Endothelial cell of umbilical vein (primary cell): ENCODE measurements at regions not wholly inside any gene's neighbourhood (a gene's known extent, or its start where the extent isn't known, plus 50 kb on each side); places are given as distances from the start of the nearest gene placed in this dataset.

Source experiments
- BruUV-seq: library from RNA; stranded (reverse); fragments of 400-500 nt; replicated peaks from 2 replicates; lab custom pipeline; 2021; lab: Mats Ljungman, UMichigan
- CTCF ChIA-PET: fragments of 300-600, 350-600 bp; sonication (Branson Sonifier 250); formaldehyde crosslinking; loops from one replicate; lab custom pipeline; 2021; ENCODE audit warnings: antibody characterized with exemption, inconsistent platforms; lab: Charles Lee
- POLR2A ChIA-PET: fragments of 300-600, 350-600 bp; sonication (Branson Sonifier 250); formaldehyde crosslinking; loops from one replicate; lab custom pipeline; 2021; ENCODE audit warnings: antibody characterized with exemption, inconsistent platforms; lab: Charles Lee
- DNase-seq: peaks from one replicate; pipeline ENCODE4 v3.0.0-alpha.2; 2011; ENCODE audit warnings: low read depth, low spot score
- FAIRE-seq: peaks from 2 replicates; lab custom pipeline; 2011; peaks lifted over from hg19 to GRCh38; lab: Jason Lieb, UNC
- H2AFZ ChIP-seq: 2 replicates; pipeline ENCODE4 v1.6.0; 2012; ENCODE audit warnings: low read depth, low read length, control low read depth, inconsistent platforms
- H3K27ac ChIP-seq: 2 replicates; pipeline ENCODE4 v1.5.1; 2011; ENCODE audit warnings: low read depth, mild to moderate bottlenecking, control low read depth, low read length, moderate library complexity; ENCODE audit not compliant: insufficient read depth
- H3K27me3 ChIP-seq, 2 experiments: 2 replicates each; pipeline versions ENCODE4 v1.6.0 to v1.6.1; 2011; ENCODE audit warnings: low read length in 2 of 2, mixed read lengths in 1 of 2; ENCODE audit not compliant: control insufficient read depth in 2 of 2, insufficient read depth in 2 of 2
- H3K36me3 ChIP-seq, 2 experiments: 2 replicates in 1 of 2; 3 replicates in 1 of 2; pipeline ENCODE4 v1.5.1; 2011; ENCODE audit warnings: low read length in 2 of 2, mild to moderate bottlenecking in 1 of 2, moderate library complexity in 1 of 2; ENCODE audit not compliant: control insufficient read depth in 2 of 2, insufficient read depth in 2 of 2; ENCODE audit errors: extremely low read depth in 1 of 2
- H3K4me1 ChIP-seq: 3 replicates; pipeline ENCODE4 v1.5.1; 2011; ENCODE audit warnings: mild to moderate bottlenecking, low read length; ENCODE audit not compliant: control insufficient read depth, insufficient read depth; ENCODE audit errors: extremely low read depth
- H3K4me2 ChIP-seq: 2 replicates; pipeline ENCODE4 v1.6.1; 2011; ENCODE audit warnings: low read length, control low read depth, mixed read lengths; ENCODE audit not compliant: insufficient read depth
- H3K4me3 ChIP-seq, 3 experiments: fragments of 200-600 bp in 1 of 3; sonication (generic), shearing (Covaris generic) in 1 of 3; replicated peaks in 1 of 3; 2 replicates each; pipeline ENCODE4 v1.5.1; 2011 to 2016; ENCODE audit warnings: control low read depth in 3 of 3, low read length in 3 of 3, mild to moderate bottlenecking in 2 of 3, inconsistent platforms in 1 of 3, low read depth in 1 of 3, moderate library complexity in 1 of 3; ENCODE audit not compliant: insufficient read depth in 1 of 3
- H3K79me2 ChIP-seq: 2 replicates; pipeline ENCODE4 v1.6.0; 2012; ENCODE audit warnings: low read length, inconsistent platforms; ENCODE audit not compliant: control insufficient read depth, insufficient read depth
- H3K9ac ChIP-seq: replicated peaks from 2 replicates; pipeline ENCODE3; 2011; ENCODE audit warnings: low read length, control low read depth; ENCODE audit not compliant: insufficient read depth; ENCODE audit errors: extremely low read depth
- H3K9me1 ChIP-seq: replicated peaks from 3 replicates; pipeline ENCODE4 v1.6.0; 2011; ENCODE audit warnings: mild to moderate bottlenecking, low read length; ENCODE audit not compliant: control insufficient read depth, insufficient read depth; ENCODE audit errors: extremely low read depth
- H3K9me3 ChIP-seq: replicated peaks from 2 replicates; pipeline ENCODE4 v1.5.1; 2012; ENCODE audit warnings: low read length, inconsistent platforms; ENCODE audit not compliant: control insufficient read depth, insufficient read depth
- H4K20me1 ChIP-seq: replicated peaks from 2 replicates; pipeline ENCODE3; 2011; ENCODE audit warnings: mild to moderate bottlenecking, low read length; ENCODE audit not compliant: control insufficient read depth, insufficient read depth; ENCODE audit errors: extremely low read depth
- CTCF ChIP-seq, 2 donors: IDR thresholded peaks; 1 replicate in 1 of 2; 2 replicates in 1 of 2; pipeline ENCODE4 v1.5.1; 2011; ENCODE audit warnings: low read length in 2 of 2, mild to moderate bottlenecking in 2 of 2, moderate library complexity in 2 of 2, control low read depth in 1 of 2, inconsistent platforms in 1 of 2, low read depth in 1 of 2; ENCODE audit not compliant: insufficient read depth in 1 of 2; ENCODE audit errors: extremely low read depth in 1 of 2
- EZH2 ChIP-seq: IDR thresholded peaks from 2 replicates; pipeline ENCODE4 v1.6.1; 2012; ENCODE audit warnings: borderline replicate concordance, low read depth, mild to moderate bottlenecking, moderate library complexity, low read length, inconsistent platforms; ENCODE audit not compliant: severe bottlenecking
- FOS ChIP-seq: IDR thresholded peaks from 2 replicates; pipeline ENCODE4 v1.6.1; 2011; ENCODE audit warnings: mild to moderate bottlenecking, low read length, moderate library complexity, borderline replicate concordance; ENCODE audit not compliant: insufficient read depth
- GATA2 ChIP-seq: IDR thresholded peaks from 2 replicates; pipeline ENCODE4 v1.7.0; 2011; ENCODE audit warnings: low read depth, mild to moderate bottlenecking, moderate library complexity, mixed read lengths, low read length; ENCODE audit not compliant: insufficient read length, insufficient read depth
- JUN ChIP-seq: IDR thresholded peaks from 2 replicates; pipeline ENCODE4 v1.6.1; 2011; ENCODE audit warnings: borderline replicate concordance, low read depth; ENCODE audit not compliant: insufficient read length, insufficient read depth
- MAX ChIP-seq: IDR thresholded peaks from 2 replicates; pipeline ENCODE4 v1.6.1; 2011; ENCODE audit not compliant: insufficient read depth, insufficient read length
- MYC ChIP-seq: IDR thresholded peaks from one replicate; pipeline ENCODE4 v1.6.1; 2011; ENCODE audit warnings: mild to moderate bottlenecking, low read depth, low read length
- POLR2A ChIP-seq: IDR thresholded peaks from 2 replicates; pipeline ENCODE4 v1.6.1; 2012; ENCODE audit warnings: low read depth, mild to moderate bottlenecking, control low read depth, low read length
- POLR2AphosphoS5 ChIP-seq: IDR thresholded peaks from 2 replicates; pipeline ENCODE4 v1.6.1; 2012; ENCODE audit warnings: low read depth, mild to moderate bottlenecking, control low read depth, low read length, moderate library complexity; ENCODE audit not compliant: insufficient read depth
- dilution Hi-C: fragments of 300-500 bp; cut with MboI; formaldehyde crosslinking; loops from one replicate; pipeline ENCODE4 v1.15.0; 2019; ENCODE audit warnings: low sequenced_read_pairs; ENCODE audit not compliant: extremely low pct_ligation_motif_present
- intact Hi-C: fragments of 100-400 bp; cut with micrococcal nuclease; formaldehyde crosslinking; loops from one replicate; pipeline ENCODE4 v1.10.0; 2022

GRCh38 chrX:35664833-35665232 is 133.3 kb upstream of the MAGEB16 start:
- ChIA-PET POLR2A (no interaction called here), CTCF (no interaction called here)
- BruUV-seq, result no TSS peak
- H3K4me3 ChIP-seq, result no peak overlapping the region
- dilution Hi-C loops, result no loop called here
- H3K9me3 ChIP-seq, result no peaks in the 10 kb centered on the region
- H3K9me1 ChIP-seq, result no peaks in the 10 kb centered on the region
- no peak for TF ChIP-seq CTCF (IDR thresholded peaks at IDR 0.05; ENCODE audit: extremely low read depth in 1 of 2, insufficient read depth in 1 of 2, low read depth in 1 of 2, low read length in 2 of 2)
- TF ChIP-seq MAX, result no peak
- TF ChIP-seq MYC, result no peak
- TF ChIP-seq EZH2, result no peak
- no peak for TF ChIP-seq POLR2A
- TF ChIP-seq JUN, result no peak
- no peak for TF ChIP-seq POLR2AphosphoS5
- TF ChIP-seq GATA2, result no peak
- no peak for TF ChIP-seq FOS
- no peaks in the 10 kb centered on the region for H3K27me3 ChIP-seq
- FAIRE-seq (no peak), DNase-seq (no peak)
- no peak overlapping the region for H3K27ac ChIP-seq
- H3K9ac ChIP-seq, result no peak overlapping the region
- no peaks in the 10 kb centered on the region for H3K36me3 ChIP-seq
- H3K4me1 ChIP-seq, result no peaks in the 10 kb centered on the region
- H4K20me1 ChIP-seq, result no peaks in the 10 kb centered on the region
- no peak overlapping the region for H3K4me2 ChIP-seq
- no peaks in the 10 kb centered on the region for H3K79me2 ChIP-seq
- no peak overlapping the region for H2AFZ ChIP-seq
- intact Hi-C loops, result no loop called here
